WERI-Rb-1 (cell line): ENCODE measurements at regions not wholly inside any gene's neighbourhood (a gene's known extent, or its start where the extent isn't known, plus 50 kb on each side); places are given as distances from the start of the nearest gene placed in this dataset.
"Not testable (repeated sequence)": the region's sequence is repeated elsewhere in the genome, so short reads cannot be mapped to it uniquely, and the experiment has no call there.

Experiments used
- DNase-seq: peaks from one replicate; pipeline ENCODE4 v3.0.0-alpha.2; 2020
- H3K27ac ChIP-seq: fragments of 250-450 bp; sonication (Bioruptor Pico); 2 replicates; pipeline ENCODE4 v1.5.1; 2020; ENCODE audit warnings: mild to moderate bottlenecking, moderate library complexity
- H3K27me3 ChIP-seq: fragments of 250-450 bp; sonication (Bioruptor Pico); 2 replicates; pipeline ENCODE4 v1.5.1; 2021; ENCODE audit warnings: mild to moderate bottlenecking, low read depth, moderate library complexity; ENCODE audit not compliant: insufficient read depth, severe bottlenecking
- H3K36me3 ChIP-seq: fragments of 250-450 bp; sonication (Bioruptor Pico); 2 replicates; pipeline ENCODE4 v1.5.1; 2020; ENCODE audit warnings: mild to moderate bottlenecking, moderate library complexity
- H3K4me3 ChIP-seq: 2 replicates; pipeline ENCODE4 v1.5.1; 2011; ENCODE audit warnings: low read depth, mild to moderate bottlenecking, control low read depth, low read length
- H3K9me3 ChIP-seq: fragments of 250-450 bp; sonication (Bioruptor Pico); 2 replicates; pipeline ENCODE4 v1.5.1; 2021; ENCODE audit warnings: mild to moderate bottlenecking, moderate library complexity; ENCODE audit not compliant: severe bottlenecking

DNA sequence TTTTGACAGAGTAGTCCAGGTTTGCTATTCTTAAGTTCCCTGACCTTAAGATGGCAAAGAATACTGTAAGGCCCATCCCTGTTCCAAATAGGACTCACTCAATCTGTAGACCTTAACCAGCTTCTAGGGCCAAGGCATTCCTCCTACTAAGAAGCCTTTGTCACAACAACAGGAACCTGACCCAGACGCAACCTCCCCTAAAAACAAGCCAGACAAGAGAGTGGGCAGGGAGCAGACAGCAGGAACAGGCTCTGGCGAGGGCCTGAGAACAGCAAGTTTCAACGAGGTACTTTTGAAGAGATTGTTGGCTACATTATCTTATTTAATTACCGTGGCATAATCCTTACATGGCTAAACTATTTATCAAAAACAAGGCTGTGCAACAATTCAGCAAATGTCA is 58.1 kb upstream of the NBPF11 start:
- not testable (repeated sequence) for H3K4me3 ChIP-seq, H3K36me3 ChIP-seq, H3K27ac ChIP-seq, H3K27me3 ChIP-seq, H3K9me3 ChIP-seq, DNase-seq

DNA sequence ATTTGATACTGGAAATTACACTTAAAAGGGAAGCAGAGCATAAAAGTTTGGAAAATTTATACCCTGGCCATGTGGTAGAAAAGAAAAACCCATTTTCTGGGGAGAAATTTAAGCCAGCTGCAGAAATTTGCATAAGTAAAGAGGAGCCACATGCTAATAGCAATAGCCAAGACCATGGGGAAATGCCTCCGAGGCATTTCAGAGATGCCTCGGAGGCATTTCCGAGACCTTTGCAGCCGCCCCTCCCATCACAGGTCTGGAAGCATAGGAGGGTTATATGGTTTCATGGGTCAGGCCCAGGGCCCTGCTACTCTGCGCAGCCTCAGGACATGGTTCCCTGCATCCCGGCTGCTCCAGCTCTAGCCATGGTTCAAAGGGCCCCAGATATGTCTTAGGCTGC is 49.9 kb upstream of the NBPF11 start:
- H3K36me3 ChIP-seq, DNase-seq, H3K27me3 ChIP-seq, H3K9me3 ChIP-seq, H3K27ac ChIP-seq, H3K4me3 ChIP-seq: not testable (repeated sequence)
